Activated B cell treated with CpG ODN at 0.5 μM for 24 hours (primary cell): ENCODE measurements at regions not wholly inside any gene's neighbourhood (a gene's known extent, or its start where the extent isn't known, plus 50 kb on each side); places are given as distances from the start of the nearest gene placed in this dataset.
"Not testable (repeated sequence)": the region's sequence is repeated elsewhere in the genome, so short reads cannot be mapped to it uniquely, and the experiment has no call there.

Experiments used
- ATAC-seq: fragments of 200-7000 bp; cut with Tn5 transposase; one replicate; pipeline ENCODE4 v1.10.0; 2021; ENCODE audit warnings: low read depth, mild to moderate bottlenecking, moderate library complexity
- CTCF ChIA-PET: fragments of 350-600 bp; sonication (Branson Sonifier 250); formaldehyde crosslinking; loops from one replicate; lab custom pipeline; 2021; ENCODE audit warnings: antibody characterized with exemption; lab: Charles Lee
- POLR2A ChIA-PET: fragments of 350-600 bp; sonication (Branson Sonifier 250); formaldehyde crosslinking; loops from one replicate; lab custom pipeline; 2021; ENCODE audit warnings: antibody characterized with exemption; lab: Charles Lee
- DNase-seq: peaks from one replicate; pipeline ENCODE4 v3.0.0; 2022
- H3K27ac Mint-ChIP-seq: one replicate; pipeline ENCODE4 v1.8.0; 2020; ENCODE audit warnings: mixed read lengths
- H3K27me3 Mint-ChIP-seq: one replicate; pipeline ENCODE4 v1.8.0; 2021; ENCODE audit warnings: mixed read lengths
- H3K36me3 Mint-ChIP-seq: one replicate; pipeline ENCODE4 v1.8.0; 2021; ENCODE audit warnings: low read depth, mixed read lengths
- H3K4me1 Mint-ChIP-seq: one replicate; pipeline ENCODE4 v1.8.0; 2021; ENCODE audit warnings: mixed read lengths
- H3K4me3 Mint-ChIP-seq: one replicate; pipeline ENCODE4 v1.8.0; 2020; ENCODE audit warnings: mild to moderate bottlenecking, mixed read lengths
- H3K9me3 Mint-ChIP-seq: one replicate; pipeline ENCODE4 v1.8.0; 2020; ENCODE audit warnings: mixed read lengths
- intact Hi-C: fragments of 100-400 bp; cut with micrococcal nuclease; formaldehyde crosslinking; loops from one replicate; pipeline ENCODE4 v1.15.1; 2024
- TF ChIP-seq, protein P1 (sequence below): fragments of 200-600 bp; IDR thresholded peaks from one replicate; pipeline ENCODE4 v1.8.0; 2022; ENCODE audit warnings: antibody characterized with exemption, mild to moderate bottlenecking

- no peaks in the 10 kb centered on the region for H3K4me1 Mint-ChIP-seq
- no peak overlapping the region for H3K27ac Mint-ChIP-seq
- peaks cover 3% of the 10 kb centered on the region for H3K9me3 Mint-ChIP-seq
- ChIA-PET POLR2A (no interaction called here), CTCF (no interaction called here)
- ATAC-seq (no peak), DNase-seq (no peak)
- H3K27me3 Mint-ChIP-seq: no peaks in the 10 kb centered on the region
- intact Hi-C loops: no loop called here
- TF ChIP-seq, protein P1, sequence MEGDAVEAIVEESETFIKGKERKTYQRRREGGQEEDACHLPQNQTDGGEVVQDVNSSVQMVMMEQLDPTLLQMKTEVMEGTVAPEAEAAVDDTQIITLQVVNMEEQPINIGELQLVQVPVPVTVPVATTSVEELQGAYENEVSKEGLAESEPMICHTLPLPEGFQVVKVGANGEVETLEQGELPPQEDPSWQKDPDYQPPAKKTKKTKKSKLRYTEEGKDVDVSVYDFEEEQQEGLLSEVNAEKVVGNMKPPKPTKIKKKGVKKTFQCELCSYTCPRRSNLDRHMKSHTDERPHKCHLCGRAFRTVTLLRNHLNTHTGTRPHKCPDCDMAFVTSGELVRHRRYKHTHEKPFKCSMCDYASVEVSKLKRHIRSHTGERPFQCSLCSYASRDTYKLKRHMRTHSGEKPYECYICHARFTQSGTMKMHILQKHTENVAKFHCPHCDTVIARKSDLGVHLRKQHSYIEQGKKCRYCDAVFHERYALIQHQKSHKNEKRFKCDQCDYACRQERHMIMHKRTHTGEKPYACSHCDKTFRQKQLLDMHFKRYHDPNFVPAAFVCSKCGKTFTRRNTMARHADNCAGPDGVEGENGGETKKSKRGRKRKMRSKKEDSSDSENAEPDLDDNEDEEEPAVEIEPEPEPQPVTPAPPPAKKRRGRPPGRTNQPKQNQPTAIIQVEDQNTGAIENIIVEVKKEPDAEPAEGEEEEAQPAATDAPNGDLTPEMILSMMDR: no peak
- H3K36me3 Mint-ChIP-seq: no peaks in the 10 kb centered on the region
- no peak overlapping the region for H3K4me3 Mint-ChIP-seq
Measured at GRCh38 chr18:1036926-1037325, 132.3 kb downstream of the ADCYAP1 start.

DNA sequence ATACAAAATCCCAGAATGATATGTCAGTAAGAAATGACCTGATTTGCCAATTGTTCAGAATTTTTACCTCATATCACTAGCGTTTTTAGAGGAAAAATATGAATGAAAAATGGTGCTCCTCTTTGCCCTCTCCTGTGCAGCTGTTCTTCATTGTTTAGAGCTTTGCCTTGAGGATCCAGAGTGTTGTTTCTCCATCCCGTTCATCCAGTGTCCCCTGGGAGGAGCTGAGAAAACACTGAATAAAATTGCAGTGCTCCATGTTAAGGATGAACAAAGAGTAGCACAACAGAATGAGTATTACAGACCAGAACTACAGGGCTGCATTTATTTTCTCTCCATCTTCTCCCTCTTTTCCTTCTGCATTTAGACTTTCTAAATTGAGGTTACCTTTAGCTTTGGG is 133.1 kb downstream of the ADCYAP1 start:
- intact Hi-C loops: no loop called here
- no peaks in the 10 kb centered on the region for H3K36me3 Mint-ChIP-seq
- DNase-seq: no peak
- no peak overlapping the region for H3K27ac Mint-ChIP-seq
- H3K9me3 Mint-ChIP-seq: peaks cover 1% of the 10 kb centered on the region
- POLR2A ChIA-PET: no interaction called here
- H3K4me3 Mint-ChIP-seq: no peak overlapping the region
- CTCF ChIA-PET: no interaction called here
- no peak for ATAC-seq
- TF ChIP-seq, protein P1: no peak
- no peaks in the 10 kb centered on the region for H3K4me1 Mint-ChIP-seq
- H3K27me3 Mint-ChIP-seq: no peaks in the 10 kb centered on the region

- H3K27me3 Mint-ChIP-seq: no peaks in the 10 kb centered on the region
- no peak overlapping the region for H3K4me3 Mint-ChIP-seq
- H3K27ac Mint-ChIP-seq: no peak overlapping the region
- ATAC-seq: no peak
- ChIA-PET CTCF (no interaction called here), POLR2A (no interaction called here)
- TF ChIP-seq, protein P1: no peak
- H3K36me3 Mint-ChIP-seq: no peaks in the 10 kb centered on the region
- no peak for DNase-seq
- no peaks in the 10 kb centered on the region for H3K4me1 Mint-ChIP-seq
- intact Hi-C loops: no loop called here
- peaks cover 4% of the 10 kb centered on the region for H3K9me3 Mint-ChIP-seq
Measured at GRCh38 chr18:1039421-1039820, 134.8 kb downstream of the ADCYAP1 start.

DNA sequence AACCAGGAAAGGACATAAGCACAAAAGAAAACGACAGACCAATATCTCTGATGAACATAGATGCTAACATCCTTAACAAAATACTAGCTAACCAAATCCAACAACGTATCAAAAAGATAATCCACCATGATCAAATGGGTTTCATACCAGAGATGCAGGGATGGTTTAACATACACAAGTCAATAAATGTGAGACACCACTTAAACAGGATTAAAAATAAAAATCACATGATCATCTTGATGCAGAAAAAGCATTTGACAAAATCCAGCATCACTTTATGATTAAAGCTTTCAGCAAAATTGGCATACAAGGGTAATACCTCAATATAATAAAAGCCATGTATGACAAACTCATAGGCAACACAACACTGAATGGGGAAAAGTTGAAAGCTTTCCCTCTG is 138.4 kb downstream of the ADCYAP1 start:
- H3K27me3 Mint-ChIP-seq, H3K9me3 Mint-ChIP-seq, H3K4me3 Mint-ChIP-seq, H3K27ac Mint-ChIP-seq, DNase-seq, H3K36me3 Mint-ChIP-seq, intact Hi-C loops, CTCF ChIA-PET, ATAC-seq, H3K4me1 Mint-ChIP-seq, POLR2A ChIA-PET: not testable (repeated sequence)

DNA sequence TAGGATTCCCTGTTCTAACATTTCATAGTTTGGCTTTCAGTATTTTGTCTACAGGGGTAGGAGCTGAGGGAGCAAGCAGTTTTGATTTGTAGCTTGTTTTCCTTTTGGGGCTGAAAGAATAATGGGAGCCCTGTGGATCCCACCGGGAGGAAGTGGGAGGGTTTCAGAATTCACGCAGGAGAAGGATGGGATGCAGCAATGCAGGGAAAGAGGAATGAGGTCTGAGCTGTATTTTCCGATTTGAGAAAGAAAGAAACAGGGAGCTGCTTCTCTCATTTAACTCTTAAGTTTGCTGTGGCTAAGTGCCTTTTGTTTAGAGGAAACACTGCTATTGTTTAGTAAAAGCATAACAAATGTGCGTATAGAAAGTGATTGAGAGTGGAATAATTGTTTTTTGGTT is 141.0 kb downstream of the ADCYAP1 start:
- POLR2A ChIA-PET: no interaction called here
- intact Hi-C loops: no loop called here
- no peaks in the 10 kb centered on the region for H3K4me1 Mint-ChIP-seq
- H3K9me3 Mint-ChIP-seq: peaks cover 6% of the 10 kb centered on the region
- ATAC-seq: no peak
- TF ChIP-seq, protein P1: no peak
- H3K36me3 Mint-ChIP-seq: no peaks in the 10 kb centered on the region
- no peaks in the 10 kb centered on the region for H3K27me3 Mint-ChIP-seq
- CTCF ChIA-PET: no interaction called here
- no peak overlapping the region for H3K4me3 Mint-ChIP-seq
- no peak overlapping the region for H3K27ac Mint-ChIP-seq
- DNase-seq: no peak

GRCh38 chr18:1047406-1047805 is 142.7 kb downstream of the ADCYAP1 start:
- Mint-ChIP-seq H3K27me3 (no peaks in the 10 kb centered on the region), H3K36me3 (no peaks in the 10 kb centered on the region), H3K9me3 (peaks cover 6% of the 10 kb centered on the region), H3K27ac (no peak overlapping the region), H3K4me1 (no peaks in the 10 kb centered on the region), H3K4me3 (no peak overlapping the region)
- ChIA-PET POLR2A (no interaction called here), CTCF (no interaction called here)
- DNase-seq: no peak
- TF ChIP-seq, protein P1: no peak
- ATAC-seq: no peak
- intact Hi-C loops: no loop called here
